GM21447 (cell line): ENCODE measurements at regions not wholly inside any gene's neighbourhood (a gene's known extent, or its start where the extent isn't known, plus 50 kb on each side); places are given as distances from the start of the nearest gene placed in this dataset.

Source experiments
- ATAC-seq: cut with Tn5 transposase; IDR thresholded peaks from one replicate; pipeline ENCODE4 v1.9.1; 2021; ENCODE audit not compliant: unreplicated experiment

DNA sequence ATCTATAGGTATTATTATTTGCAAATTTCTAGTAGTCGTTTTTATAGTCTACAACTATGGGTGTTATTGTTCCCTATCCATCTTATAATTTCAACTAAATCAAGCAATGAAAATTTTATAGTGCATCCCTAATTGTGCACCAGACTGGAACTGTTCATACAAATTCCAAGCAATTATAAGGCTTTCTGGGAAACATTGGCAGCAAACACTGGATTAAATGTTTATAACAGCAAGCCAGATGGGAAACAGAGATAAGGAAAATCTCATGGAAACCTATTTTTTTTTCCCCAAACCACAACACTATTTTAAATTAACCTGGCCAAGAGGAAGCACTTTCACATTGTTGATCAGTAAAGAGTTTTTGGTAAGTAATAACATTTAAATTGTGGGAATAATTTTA is 524.3 kb downstream of the RASEF start:
- ATAC-seq, result no peak

DNA sequence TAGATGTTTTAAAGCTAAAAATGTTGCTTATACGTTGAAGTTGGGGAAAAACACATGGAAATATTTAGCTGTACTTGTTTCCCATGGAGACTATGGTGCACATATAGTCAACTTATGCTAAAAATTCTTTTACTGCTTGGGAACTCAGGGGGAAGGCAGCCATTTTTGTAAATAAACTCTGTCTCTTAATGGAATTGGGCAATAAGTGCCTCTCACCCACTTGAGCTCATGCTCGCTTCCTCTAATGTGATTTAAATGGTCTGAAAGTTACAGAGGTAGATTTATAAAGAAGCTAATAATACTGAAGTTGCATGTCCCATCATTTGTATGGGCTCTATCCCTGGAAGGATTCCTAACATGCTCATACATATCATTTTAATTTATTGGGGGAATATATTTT is 523.8 kb downstream of the RASEF start:
- no peak for ATAC-seq

DNA sequence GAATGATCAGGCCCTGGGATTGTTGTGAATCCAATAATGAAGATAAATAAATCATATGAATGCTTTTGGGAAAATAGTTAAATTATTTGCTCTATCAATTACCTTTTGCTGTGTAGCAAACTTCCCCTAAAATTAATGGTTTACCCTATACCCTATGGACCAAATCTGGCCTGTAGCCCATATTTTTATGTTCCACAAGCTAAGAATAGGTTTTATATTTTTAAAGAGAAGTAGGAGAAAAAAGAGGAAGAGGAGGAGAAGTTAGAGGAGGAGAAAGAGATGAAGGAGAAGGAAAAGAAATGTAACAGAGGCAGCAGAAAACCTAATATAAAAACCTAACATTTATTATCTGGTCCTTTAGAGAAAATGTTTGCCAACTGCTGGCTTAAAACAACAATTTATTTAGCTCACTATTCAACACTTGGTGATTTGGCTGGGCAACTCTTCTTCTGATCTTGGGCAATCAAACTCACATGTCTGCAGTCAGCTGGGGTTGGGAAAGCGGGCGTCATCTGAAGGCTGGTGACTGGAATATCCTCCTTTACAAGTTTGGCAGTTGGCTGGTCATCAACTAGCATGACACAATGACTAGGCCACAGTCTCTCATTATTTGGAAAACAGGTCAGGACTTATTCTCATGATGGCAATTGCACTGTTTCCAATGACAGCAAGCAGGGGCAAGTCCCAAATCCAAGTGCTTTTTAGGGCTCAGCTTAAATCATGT is 522.9 kb downstream of the RASEF start:
- no peak for ATAC-seq

DNA sequence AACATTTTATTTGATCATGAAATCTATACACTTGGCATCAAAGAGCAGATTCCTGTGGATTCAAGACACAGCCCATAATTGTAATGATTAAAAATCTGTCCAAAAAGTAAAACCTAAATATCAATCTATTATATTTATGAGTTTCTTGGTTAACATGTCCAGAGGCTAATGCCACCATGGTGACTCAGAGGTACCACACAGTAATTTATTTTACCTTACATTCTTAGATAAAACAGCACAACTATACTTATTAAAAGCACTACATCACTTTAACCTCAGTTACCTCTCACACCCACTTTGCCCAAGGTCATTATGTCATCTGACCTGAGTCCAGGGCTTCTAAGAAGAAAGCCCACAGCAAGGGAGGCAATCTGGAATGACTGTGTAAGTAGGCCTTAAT is 519.2 kb downstream of the RASEF start:
- no peak for ATAC-seq

DNA sequence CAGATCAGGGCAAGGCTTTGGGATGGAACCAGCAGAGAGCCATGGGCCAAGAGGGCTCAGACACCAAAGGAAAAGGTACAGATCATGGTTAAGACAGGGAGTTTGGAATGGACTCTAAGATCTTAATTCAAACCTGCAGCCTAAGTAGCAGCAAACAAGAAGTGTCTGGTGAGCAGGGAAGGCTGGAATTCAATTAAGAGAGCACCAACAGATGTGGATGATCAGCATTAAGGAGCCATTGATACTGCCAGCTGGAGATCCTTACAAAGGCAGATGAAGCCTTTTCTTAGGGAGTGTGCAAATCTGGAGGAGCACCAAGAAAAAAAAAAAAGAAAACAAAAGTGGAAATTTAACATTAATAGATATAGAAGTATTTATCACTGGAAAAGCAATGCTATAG is 516.8 kb downstream of the RASEF start:
- ATAC-seq, result no peak

DNA sequence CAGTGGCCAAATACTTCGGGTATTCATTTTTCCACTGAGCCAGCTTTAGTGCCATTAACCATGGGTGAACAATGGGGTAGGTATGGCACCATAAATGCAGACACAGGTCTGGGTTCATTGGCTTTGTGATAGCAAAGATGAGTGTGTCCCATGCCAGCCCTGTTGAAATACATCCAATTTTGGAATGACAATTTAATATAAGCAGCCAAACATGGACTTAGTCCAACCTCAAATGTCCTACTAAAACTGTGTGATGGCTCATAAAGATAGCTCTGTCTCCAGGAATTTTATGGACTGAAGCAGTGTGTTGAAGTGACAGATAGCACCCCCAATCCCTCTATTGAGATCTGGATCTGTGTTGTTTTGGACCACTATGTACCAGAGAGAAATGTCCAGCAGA is 514.9 kb downstream of the RASEF start:
- no peak for ATAC-seq

DNA sequence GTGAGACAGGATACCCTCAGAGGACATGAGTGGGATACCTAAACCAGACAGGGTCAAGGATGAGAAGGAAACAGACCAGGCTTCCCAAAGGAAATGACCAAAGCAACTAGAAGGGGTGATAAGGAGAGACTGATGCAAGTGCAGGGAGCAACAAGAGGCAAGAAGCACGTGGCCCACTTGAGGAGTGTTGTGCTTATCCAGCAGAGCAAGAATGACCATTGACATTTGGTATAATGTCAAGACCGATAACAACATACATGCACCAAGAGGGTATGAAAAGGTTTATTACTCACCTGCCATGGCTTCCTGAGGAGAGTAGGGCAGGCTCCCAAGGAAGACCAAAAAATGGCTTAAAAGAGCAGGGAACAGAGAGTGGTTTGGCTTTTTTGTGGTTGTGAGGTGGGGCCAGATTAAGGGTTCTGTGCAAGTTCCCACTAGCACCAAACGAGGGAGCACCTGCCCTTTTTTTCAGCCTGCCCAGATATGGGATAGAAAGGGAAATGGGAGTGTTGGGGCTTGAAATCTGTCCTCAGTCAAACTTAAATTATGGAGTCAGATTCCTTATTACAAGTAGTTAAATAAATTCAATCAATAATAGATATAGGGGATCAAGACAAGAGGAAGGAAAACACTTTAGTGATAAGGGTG is 513.6 kb downstream of the RASEF start:
- ATAC-seq, result no peak

DNA sequence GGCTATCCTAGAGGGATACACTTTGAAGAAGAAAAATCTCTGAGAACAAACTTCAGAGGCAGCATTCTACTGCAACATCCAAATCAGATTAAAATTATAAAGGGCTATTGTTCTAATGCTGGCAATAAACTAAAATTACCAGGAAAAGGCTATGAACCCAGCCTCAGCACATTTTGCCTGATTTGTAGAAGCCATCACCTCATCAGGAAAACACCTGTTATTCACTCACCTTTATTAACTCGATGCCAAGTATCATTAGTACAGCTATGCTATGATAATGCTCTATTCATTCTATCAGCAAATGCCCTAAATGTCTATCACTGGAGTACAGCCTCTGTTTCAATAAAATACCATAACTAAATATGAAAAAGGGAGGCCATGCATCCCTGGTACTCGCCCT is 510.2 kb downstream of the RASEF start:
- ATAC-seq, result no peak

DNA sequence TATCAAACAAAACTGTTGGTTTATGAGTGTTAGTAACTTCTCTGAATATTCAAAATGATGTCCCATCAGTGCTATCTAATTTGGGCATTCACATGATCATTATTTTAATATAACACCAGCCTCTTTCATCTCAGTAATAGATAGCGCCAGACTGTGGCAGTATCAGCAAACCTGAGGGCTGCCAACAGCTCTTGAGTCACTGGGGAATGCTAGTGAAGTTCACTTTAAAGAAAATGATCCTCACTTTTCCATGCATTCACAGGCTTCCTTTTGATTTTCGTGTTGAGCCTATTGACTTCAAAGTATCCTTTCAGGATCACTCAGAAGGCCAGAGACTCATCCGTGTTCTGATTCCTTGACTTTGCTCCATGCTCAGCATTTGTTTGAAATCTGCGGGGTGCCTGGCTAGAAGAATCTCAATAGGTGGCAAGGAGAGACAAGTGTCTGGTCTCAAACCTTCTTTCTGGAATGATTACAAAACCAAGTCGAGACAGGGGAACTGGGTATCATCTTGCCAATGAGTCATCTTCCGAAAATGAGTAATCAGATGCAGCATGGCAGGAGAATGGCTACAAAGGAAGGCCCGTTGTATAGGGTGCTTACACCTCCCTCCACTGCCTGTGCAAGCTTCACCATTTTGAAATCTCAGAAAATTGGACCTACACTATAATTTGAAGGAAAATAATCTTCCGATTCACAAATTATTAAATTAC is 509.1 kb downstream of the RASEF start:
- no peak for ATAC-seq

DNA sequence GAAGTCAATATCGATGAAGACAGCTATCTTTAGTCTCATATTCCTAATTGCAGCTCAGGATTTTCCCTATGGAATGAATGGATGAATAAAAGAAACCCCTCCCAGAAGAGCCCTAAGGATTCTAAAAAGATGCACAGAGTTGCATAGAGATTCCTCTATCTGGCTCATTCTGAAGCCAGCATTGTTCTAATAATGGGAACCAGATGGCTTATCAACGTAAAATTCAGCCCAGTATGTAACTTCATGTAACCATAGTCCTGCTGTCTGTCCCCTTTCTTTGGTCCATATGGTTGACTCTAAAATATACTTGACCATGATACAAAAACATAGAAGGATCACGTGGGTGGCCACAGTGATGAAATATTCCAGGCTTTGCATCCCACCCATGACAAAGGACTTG is 508.6 kb downstream of the RASEF start:
- ATAC-seq, result no peak

DNA sequence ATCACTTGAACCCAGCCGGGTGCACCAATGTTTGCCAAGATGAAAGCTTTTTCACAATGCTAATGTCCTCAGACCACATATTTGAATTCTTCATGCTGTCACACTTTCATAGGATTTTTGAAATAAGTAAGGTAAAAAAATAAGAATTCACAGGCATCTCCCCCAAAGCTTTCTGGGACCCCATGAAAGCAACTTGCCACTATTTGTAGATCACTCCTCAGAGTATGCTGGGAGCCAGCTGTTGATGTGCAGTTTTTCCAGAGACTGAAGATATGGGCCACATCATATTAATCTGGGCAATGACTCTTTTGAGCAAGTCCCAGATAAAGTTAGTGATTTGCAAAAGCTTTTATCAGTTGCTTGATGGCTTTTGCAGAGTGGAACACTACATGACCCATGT is 507.9 kb downstream of the RASEF start:
- ATAC-seq, result no peak

DNA sequence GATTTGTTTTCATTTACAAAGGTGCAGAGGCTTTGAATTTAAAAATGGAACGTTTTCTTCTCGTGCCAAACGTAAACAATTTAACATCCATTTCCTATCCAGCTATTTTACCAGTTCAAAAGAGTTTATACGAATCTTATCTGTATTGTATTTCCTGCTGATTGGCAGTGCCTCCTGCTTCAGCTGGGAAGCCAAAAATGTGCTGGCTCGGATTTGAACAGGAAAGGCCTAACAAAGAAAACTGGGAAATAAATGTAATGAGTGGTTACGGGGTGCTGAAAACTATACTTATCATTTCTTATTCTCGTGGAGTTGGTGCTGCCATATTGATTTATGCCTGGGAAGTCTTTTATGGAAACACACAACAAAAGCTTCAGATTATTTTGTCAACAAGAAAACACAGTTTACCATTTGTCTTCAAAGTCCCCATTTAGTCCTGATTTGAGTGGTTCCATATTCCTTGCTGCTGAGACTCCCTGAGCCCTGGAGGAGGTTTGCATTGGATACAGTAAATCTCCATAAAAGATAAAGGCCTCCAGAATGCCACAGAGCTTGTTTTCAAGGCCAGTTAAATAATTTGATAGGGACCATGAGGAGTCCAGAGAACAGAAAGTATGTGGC is 507.4 kb downstream of the RASEF start:
- ATAC-seq, result no peak

DNA sequence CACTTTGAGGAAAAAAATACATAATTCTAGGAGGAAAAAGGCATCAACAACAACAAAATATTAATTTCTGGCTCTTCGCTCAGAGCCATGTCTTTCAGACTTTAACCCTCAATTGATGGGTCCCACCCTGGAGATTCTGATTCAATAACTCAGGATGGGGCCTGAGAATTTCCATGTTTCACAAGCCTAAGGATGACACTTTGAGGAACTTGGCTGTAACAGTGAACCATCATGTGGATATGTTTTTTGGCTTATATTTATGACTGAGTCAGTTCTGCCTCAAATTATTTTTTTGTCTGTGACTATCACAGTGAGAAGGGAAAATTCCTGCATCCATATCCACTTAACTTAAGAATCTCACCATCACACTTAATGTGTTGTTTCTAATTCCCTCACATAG is 504.6 kb downstream of the RASEF start:
- no peak for ATAC-seq

DNA sequence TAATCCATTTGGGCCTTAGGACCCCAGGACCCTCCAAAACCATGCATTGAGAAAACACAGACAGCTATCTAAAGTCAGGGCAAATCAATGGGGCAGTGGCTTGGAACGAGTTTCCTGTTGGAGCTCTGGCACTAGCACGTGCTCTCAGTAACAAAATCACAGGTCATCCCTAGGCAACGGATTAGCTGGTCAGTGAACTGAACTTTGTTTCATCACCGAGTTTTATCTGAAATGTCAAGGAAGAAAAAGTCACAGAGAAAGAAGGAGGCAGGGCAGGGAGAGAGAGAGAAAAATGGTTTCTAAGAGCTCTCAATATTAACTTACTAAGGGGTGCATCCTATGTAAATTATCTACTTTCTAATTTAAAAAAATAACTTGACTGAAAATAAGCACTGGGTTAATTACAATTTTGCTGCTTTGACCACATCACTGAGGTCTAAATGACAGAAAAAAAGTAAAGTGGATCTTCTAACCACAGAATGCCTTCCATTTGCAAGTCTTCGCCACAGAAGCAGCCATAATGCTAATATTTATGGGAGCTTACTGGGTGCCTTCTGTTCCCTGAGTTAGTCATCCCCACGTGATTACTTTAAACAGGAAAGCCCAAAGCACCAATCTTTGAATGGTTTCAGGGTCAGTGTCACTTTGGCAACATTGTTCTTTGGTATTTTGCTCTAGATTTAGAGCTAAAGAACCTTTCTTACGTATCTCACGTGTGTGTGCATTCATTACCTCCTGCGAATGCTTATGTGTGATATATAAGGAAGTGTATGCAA is 503.9 kb downstream of the RASEF start:
- ATAC-seq, result no peak

DNA sequence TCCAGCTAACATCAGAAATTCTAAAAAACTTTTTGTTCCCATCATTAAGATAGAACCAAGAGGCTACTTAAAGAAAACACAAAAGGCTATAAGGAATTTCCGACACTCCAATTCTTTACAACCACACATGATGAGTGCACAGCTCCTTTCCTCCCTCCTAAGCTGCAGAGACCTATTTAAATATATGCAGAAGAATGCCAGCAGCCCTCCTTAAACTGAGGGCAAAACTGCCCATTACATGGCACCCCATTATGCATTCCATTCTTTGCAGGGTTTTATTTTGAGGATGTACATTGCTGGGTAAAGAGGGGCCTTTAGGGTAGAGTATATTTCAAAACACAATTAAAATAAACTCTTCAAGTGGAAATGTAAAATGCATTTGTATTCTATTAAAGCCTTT is 502.9 kb downstream of the RASEF start:
- no peak for ATAC-seq

DNA sequence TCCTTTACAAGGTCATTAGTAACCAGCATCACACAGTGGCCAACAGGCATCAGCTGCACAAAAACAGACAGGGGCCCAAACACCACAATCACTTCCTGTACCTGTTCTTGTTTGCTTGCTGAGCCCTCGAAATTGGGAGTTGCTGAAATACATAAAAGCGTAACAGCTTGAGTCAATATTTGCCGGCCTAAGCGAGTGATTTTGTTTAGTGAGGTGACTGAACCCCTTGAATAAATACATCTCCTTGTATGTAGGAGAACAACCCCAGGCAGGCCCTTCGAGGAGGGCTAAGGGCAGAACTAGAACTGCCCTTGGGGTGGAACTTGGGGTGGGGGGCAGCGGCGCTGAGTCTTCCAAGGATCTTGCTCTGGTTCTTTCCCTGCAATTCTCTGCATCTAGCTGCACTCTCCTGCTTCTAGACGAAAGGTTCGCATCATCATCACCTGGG is 502.5 kb downstream of the RASEF start:
- no peak for ATAC-seq

DNA sequence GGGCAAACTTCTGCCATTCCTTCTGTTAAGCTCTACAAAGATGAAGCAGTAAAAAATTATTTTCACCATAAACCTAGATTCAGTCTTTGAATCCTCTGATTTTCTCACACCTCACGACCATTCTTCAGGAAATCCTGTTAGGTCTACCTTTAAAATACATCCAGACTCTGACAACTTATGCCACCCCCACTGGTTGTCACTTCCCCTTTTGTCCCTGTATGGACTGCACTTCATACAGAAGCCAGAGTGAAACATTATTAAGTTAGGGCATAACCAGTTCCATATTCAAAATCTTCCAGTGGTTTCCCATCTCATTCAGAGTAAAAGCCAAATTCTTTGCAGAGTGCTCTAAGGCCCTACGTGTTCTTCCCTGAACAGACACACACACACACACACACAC is 499.8 kb downstream of the RASEF start:
- no peak for ATAC-seq

DNA sequence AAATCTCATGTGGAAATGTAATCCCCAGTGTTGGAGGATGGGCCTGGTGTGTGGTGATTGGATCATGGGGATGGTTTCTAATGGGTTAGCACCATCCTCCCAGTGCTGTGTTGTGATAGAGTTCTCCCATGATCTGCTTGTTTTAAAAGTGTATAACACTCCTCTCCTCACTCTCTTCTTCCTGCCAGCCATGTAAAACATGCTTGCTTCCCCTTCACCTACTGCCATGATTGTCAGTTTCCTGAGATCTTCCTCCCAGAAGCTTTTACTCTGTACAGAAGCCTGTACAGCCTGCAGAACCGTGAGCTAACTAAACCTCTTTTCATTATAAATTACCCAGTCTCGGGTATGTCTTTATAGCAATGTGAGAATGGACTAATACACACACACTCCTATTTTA is 499.1 kb downstream of the RASEF start:
- ATAC-seq, result no peak

DNA sequence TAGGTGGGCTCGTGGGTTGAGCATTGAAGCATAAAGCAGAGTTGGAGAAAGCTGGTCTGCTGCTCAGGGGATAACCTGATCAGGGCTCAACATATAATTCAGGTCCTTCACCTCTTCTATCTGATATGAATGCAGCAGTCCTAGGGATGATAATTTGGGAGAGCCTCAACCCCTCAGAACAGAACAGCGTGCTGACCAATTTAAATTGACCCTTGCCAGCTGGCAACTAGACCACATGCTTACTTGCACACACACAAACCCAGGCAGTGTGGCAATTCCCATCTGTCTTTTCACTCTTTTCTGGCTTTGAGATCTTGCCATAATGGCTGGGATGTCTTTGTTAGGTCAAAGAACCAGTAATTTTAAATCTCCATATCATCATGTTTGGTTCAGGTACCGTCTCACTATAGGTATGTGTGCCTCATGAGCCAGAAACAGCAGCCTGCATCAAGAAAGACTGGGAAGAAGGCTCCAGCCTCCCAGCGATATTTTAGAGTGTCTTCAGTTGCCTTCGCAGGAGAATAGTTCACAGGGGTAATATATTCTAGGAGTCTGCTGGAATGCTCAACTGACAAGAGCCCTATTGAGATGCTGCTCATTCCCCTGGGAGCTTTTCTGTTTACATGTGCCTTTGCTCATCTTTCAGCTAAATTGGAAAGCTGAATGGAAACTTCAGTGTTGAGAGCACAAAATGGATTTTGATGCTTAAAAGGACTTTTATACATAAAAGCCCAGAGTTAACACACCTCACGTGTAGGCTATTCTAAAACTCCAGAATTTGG is 497.6 kb downstream of the RASEF start:
- no peak for ATAC-seq

DNA sequence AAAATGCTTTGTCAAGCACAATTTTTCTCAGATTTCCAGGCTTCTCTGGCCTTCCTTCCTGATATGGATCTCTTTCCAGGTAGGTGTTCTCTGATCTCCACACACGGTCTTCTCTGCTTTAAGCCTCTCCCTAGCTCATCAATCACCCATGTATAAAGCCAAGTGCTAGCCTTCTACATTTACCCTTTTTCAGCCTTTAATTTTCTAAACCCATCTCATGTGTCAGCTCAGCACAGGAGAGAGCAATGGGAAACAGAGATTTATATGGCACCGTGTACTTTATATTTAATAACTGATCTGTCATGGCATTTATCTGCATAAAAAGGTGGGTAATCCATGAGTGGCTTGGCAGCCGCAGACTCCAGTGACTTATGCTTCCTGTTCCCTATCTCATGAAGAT is 495.0 kb downstream of the RASEF start:
- ATAC-seq, result no peak
